ENCODE measurements at regions not wholly inside any gene's neighbourhood (a gene's known extent, or its start where the extent isn't known, plus 50 kb on each side); places are given as distances from the start of the nearest gene placed in this dataset.

- no peak for DNase-seq (ENCODE audit: low spot score)
- H3K27ac ChIP-seq, result no peak overlapping the region
- no peak for TF ChIP-seq CTCF (conservative IDR thresholded peaks at IDR 0.05; ENCODE audit: low read depth)
- ChIA-PET POLR2A (ENCODE audit: low non-redundant PET) (no interaction called here), CTCF (interaction anchor here (0.7 kb wide), 1 partner anchor 156 kb away, joined by 4 read pairs; no protein-coding TSS in a partner anchor)
Measured at GRCh38 chr19:29383696-29384095, 142.1 kb upstream of the VSTM2B start.

GRCh38 chr19:29384656-29385055 lies 141.1 kb upstream of the VSTM2B start:
- no peak for DNase-seq (ENCODE audit: low spot score)
- TF ChIP-seq CTCF (conservative IDR thresholded peaks at IDR 0.05; ENCODE audit: low read depth), result no peak
- H3K27ac ChIP-seq, result no peak overlapping the region
- ChIA-PET CTCF (interaction anchor here (0.7 kb wide), 1 partner anchor 1149 kb away, joined by 3 read pairs; no protein-coding TSS in a partner anchor), POLR2A (ENCODE audit: low non-redundant PET) (no interaction called here)

- no peak for TF ChIP-seq CTCF (conservative IDR thresholded peaks at IDR 0.05; ENCODE audit: low read depth)
- no peak for DNase-seq (ENCODE audit: low spot score)
- H3K27ac ChIP-seq, result no peak overlapping the region
- POLR2A ChIA-PET (ENCODE audit: low non-redundant PET), result no interaction called here
- CTCF ChIA-PET, result interaction anchor here (0.7 kb wide), 1 partner anchor 1150 kb away, joined by 3 read pairs; no protein-coding TSS in a partner anchor
Measured at GRCh38 chr19:29385191-29385795, 140.5 kb upstream of the VSTM2B start.

GRCh38 chr19:29386970-29387369 lies 138.8 kb upstream of the VSTM2B start:
- no peak for DNase-seq (ENCODE audit: low spot score)
- ChIA-PET CTCF (interaction anchor here (0.6 kb wide), 1 partner anchor 75 kb away, joined by 5 read pairs; no protein-coding TSS in a partner anchor), POLR2A (ENCODE audit: low non-redundant PET) (no interaction called here)
- no peak overlapping the region for H3K27ac ChIP-seq
- TF ChIP-seq CTCF (conservative IDR thresholded peaks at IDR 0.05; ENCODE audit: low read depth), result no peak

DNA sequence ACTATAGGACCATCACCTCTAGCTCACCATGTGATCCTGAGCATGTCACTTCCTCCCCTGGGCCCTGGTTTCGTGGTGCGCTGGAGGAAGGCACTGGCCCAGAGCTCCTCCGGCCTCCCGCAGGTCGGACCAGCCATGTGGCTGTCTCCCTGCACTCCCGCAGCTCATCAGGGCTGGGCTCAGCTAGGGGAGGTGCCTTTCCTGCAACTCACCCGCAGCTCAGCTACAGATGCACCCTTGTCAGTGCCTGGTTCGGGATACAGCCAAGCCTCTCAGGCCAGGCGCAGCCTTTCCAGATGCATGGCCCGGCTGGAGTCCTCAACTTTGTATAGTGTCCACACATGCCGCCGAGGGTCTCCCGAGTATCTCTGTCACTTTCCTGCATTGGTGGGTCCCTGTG lies 138.2 kb upstream of the VSTM2B start:
- TF ChIP-seq CTCF (conservative IDR thresholded peaks at IDR 0.05; ENCODE audit: low read depth), result no peak
- DNase-seq (ENCODE audit: low spot score), result no peak
- ChIA-PET POLR2A (ENCODE audit: low non-redundant PET) (no interaction called here), CTCF (interaction anchor here (0.5 kb wide), 1 partner anchor 374 kb away, joined by 3 read pairs; no protein-coding TSS in a partner anchor)
- H3K27ac ChIP-seq, result no peak overlapping the region

DNA sequence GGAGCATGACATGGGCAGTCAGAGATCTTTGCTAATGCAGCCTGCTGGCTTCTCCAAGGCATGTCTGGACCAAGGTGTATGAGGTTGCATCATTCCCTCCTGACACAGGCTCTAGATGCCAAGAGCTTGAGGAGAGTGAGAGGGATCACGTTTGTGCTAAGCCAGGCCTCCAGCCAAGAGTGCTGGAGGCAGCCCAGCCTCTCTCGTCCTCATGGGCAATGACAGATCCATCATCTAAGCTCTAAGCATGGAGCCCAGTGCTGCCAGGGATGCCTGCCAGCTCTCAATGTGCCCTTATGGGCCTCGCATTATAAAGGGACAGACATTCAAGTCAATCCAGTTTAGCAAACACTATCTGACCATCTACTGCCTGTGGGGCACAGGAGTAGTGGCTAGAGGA lies 136.3 kb upstream of the VSTM2B start:
- DNase-seq (ENCODE audit: low spot score), result no peak
- CTCF ChIA-PET, result no interaction called here
- TF ChIP-seq CTCF (conservative IDR thresholded peaks at IDR 0.05; ENCODE audit: low read depth), result no peak
- H3K27ac ChIP-seq, result no peak overlapping the region
- POLR2A ChIA-PET (ENCODE audit: low non-redundant PET), result no interaction called here
